Hindlimb muscle (tissue), 1 donor: ENCODE measurements at regions not wholly inside any gene's neighbourhood (a gene's known extent, or its start where the extent isn't known, plus 50 kb on each side); places are given as distances from the start of the nearest gene placed in this dataset.

Source experiments
- DNase-seq: peaks from one replicate; pipeline ENCODE4 v3.0.0-alpha.2; 2013

DNA sequence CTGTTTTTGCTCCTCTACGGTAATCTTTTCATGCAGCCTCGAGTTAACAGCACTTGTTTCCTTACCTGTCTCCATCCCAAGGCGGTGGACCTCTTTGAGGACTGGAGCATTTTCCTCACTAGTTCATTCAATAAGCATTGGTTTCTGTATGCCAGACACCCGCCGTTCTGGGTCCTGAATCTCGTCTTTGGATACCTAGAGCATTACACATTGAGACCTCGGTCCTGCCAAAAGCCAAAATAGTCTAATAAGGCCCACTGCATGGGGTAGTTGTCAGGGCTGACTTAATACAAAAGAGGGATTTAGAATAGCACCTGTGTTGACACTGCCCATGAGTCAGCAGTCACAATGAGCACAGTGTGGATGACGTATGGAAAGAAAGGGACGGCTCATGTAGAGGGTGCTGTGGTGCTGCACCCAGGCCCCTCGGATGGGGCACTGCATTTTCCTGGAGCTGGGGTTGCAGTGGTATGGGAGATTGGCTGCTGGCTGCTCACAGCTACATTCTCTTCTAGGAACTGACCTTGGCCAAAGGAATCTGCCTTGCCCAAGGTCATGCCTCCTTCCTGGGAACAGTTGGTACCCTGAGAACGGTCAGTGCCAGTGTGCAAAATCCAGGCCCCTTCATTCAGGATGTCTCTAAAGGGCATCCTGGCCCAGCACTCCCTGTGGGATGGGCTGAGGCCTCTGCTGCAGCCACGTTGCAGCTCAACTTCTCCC, 126.9 kb upstream of the NCK2 start:
- no peak for DNase-seq

DNA sequence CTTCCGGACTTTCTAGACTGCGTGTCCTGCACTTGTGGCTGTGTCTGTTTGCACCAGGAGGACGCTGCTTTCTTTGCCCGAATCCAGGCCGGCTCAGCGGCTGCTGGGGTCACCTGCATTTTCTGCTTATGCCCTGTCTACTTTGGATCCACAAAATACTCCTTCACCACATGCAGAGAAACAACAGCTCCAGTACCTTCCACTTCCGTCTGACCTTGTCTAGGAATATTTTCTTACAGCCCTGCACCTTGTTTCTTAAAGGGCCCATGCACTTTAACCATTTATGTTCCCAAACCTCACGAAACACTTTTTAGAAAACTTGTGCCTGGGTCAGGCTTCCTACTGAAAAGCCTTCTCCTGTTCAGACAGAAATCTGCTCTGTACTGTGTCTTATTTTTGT, 129.4 kb upstream of the NCK2 start:
- DNase-seq = no peak

DNA sequence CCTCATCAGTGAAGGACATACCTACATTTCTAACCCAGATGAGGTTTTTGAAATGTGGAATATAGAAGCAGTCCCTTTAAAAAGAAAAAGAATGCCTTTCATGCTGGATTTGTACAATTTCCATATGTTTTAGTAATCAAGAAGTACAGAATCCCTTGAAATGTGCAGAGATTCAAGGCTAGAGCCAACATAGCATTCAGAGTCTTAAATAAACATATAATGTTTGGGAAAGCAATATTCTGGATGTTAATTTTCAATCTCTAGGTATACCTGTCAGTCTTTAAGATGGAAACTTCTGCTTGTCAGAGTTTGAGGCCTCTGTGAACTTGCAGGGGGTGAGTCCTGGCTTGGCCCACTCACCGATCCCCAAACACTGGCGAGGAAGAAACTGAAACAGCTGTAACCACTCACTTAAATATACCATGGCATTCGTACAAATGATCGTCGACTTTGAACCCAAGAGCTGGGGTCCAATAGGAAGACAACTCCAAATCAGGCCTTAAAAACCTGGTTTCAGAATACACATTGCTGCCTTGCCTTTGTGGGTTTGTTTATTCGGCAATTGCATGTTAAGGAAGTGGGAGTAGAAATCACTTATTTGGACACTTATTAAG, 132.8 kb upstream of the NCK2 start:
- peak; percentile 56 for DNase-seq

DNA sequence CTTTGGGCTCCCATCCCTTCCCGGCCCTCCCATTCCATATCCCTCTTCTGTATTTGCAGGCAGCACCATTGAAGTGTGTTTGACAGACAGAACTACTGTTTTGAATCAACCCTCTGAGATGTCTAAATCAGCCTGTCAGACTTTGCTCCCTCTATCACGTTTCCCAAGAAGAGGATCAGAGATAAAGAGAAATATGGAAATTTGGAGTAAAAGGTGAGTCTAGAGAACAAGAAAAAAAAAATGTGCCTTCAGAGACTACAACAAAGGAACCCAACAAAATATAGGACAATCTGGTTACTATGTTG, 133.4 kb upstream of the NCK2 start:
- DNase-seq = no peak

DNA sequence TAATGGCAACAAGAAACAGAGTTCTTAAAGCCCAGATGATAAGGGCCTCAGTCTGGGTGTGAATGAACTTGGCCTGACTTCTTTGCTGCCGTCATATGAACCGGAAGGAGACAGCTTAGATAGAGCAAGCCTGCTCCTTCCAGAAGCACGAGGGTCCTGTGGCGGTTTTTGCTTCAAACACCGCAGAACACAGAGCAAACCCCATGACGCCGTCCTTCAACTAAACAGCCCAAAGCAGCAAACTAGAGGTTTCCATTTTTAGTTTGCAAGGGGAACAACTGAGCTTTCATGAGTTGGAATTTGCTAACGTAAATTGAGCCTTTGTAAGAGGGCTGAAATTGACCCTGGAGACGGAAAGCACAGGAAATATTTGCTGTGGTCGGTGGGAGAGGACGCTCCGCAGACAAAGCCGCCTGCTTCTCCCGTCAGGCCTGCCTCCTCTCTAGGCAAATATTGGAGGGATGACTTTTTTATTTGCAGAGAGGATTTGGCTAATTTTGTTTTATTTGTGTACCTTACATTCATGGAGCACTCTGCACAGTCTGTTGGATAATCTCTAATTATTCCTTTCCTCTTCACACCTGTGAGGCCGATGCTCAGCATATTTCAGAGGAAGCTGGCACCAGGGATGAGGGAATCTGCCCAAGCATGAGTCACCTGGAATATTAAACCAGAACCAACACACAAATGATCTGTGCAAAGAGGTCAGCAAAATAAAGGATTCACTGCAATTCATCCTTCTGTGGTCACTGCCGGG, 134.0 kb upstream of the NCK2 start:
- no peak for DNase-seq

DNA sequence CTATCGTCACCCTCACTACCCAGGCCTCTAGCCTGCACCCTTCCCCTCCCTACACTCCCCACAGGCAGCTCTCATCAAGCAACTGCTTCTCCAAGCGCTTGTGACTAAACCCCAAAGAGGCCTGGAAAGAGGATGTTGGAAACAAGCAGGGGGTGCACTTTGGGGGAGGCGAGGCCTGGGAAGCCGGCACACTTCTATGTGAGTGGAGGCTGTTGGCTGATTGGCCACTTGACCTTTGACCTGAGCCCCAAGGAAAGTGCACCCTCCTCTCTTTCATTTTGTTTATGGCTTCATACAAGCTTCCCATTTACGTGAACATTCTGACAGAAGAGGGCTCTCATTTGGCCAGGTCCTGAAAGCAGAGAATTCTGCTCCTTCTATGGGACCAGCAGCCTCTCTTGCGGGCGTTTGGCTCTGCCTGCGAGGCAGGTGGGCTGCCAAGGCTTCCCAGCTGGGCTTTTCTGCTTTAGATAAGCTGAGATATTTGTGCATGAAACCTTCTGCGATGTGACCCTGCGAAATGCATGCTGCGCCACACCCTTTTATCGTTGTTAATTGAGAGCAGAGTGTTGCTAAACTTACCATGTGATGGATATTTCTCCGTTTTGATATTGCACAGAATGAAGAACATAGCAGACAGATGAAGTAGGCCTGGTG, 134.8 kb upstream of the NCK2 start:
- no peak for DNase-seq

DNA sequence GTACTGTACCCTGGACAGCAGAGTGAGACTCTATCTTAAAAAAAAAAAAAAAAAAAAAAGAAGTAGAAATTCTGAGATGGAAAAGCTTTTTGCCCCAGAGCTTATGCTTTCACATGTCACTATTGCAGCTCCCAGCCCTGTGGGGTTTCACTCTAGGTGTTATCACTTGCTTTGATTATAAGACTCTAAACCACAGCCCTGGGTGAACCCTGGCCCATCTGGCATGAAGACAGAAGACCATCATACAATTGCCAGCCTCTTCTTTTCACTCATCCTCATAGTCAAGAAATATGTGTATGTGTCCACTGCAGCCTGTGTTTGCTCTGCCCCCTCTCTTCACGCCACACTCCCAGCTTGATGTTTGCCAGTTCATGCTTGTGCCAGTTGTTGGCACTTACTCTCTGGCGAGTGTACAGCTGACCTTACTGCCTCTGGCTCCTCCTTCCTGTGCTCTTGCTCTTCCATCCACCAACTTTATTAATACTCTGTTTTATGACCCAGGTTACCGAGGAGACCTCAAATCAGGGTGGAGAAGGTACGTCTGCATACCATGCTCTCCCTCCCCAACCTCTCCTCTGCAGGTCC, 136.7 kb upstream of the NCK2 start:
- DNase-seq = no peak

DNA sequence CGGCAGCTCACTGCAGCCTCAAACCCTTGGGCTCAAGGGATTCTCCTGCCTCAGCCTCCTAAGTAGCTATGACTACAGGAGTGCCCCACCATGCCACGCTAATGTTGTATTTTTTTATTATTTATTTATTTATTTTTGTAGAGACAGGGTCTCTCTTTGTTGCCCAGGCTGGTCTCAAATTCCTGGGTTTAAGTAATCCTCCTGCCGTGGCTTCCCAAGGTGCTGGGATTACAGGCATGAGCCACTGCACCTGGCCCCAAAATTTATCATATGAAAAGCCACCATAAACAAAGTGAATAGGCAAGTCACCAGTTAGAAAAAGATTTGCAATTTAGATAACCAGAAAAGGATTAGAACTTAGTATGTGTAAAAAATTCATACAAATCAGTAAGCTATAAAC, 138.6 kb upstream of the NCK2 start:
- DNase-seq = no peak

DNA sequence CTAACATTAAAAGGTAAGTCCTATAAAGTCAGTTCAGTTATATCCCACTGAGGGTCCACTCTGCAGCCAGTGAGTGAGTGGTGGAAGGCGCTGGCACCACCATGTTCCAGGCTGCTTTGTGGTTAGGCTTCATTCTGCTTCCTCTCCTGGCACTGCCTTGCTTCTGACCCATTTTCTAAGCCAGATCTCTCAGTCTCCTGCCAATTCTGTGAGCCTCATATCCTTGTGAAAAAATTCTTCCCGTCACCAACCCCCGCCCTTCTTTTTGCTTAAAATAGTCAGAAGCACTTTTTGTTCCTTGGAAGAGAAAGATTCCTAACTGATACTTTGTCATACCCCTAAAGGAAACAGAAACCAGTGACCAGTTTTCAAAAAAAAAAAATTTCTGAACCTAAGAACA, 139.8 kb upstream of the NCK2 start:
- DNase-seq = no peak

DNA sequence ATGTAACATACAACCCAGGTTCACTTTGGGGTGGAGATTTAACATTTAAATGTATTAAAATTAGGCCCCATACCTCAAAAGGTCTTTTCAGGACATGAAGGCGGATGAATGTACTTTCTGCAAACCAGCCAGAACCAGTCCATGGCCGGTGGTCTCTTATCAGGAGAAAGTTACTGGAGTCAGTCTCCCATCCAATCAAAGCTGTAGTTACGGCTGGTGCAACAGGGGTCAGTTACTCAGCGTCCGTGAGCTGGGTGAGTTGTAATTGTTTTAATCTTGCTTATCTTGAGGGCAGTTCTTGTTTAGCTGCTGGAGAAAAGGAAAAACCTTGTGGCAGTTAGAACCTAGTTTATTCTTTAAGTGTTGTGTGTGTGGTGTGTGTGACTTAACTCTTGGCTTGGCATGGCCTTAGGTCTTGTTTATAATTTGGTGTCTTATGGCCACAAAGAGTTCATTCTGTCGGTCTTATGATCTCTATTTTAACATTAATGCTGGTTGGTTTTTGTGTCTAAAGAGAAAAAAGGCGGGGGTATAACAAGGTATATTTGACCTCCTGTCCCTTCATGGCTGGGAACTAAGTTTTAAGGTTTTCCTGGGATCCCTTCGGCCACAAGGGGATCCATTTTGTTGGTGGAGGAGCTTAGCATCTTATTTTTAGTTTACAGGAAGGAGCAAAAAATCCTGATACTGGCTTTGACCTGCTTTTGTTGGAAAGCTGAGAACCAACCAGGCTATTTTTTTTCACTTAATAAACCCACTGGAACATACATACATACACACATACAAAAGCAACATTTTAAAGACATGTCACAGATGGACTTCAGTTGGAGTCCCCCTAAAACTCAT, 143.5 kb upstream of the NCK2 start:
- DNase-seq = no peak

DNA sequence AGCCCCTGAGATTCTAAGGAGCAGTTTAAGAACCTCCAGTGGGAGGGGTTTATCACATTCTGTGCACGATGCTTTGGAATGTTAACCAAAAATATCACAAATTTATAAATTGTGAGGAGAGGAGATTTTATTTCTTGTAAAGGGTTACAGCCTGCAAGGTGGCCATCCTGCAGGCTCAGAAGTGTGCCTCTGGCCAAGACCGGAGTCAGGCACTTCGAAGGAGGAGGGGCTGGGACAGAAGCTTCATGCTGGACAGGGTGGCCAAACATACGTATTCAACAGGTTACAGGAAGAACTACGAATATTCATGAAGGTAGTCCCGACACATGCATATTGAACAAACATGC, 144.1 kb upstream of the NCK2 start:
- no peak for DNase-seq

DNA sequence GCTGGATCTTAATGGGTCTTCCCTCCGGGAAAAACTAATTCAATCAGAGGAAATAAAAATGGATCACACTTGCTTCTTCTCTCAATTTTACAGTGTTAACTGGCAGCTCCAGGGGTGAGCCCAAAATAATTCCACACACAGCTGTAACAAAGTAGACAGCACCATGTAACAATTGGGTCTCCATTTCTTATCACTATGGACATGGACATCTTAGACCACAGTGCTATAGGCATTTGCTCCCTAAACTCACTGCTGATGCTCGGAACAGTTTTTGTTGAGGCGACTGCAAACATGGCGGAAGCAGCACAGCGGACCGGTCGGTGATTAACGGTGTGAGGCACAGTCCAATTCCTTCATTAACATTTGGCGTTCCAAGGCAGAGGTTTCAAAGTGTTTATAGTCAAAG, 144.7 kb upstream of the NCK2 start:
- no peak for DNase-seq

DNA sequence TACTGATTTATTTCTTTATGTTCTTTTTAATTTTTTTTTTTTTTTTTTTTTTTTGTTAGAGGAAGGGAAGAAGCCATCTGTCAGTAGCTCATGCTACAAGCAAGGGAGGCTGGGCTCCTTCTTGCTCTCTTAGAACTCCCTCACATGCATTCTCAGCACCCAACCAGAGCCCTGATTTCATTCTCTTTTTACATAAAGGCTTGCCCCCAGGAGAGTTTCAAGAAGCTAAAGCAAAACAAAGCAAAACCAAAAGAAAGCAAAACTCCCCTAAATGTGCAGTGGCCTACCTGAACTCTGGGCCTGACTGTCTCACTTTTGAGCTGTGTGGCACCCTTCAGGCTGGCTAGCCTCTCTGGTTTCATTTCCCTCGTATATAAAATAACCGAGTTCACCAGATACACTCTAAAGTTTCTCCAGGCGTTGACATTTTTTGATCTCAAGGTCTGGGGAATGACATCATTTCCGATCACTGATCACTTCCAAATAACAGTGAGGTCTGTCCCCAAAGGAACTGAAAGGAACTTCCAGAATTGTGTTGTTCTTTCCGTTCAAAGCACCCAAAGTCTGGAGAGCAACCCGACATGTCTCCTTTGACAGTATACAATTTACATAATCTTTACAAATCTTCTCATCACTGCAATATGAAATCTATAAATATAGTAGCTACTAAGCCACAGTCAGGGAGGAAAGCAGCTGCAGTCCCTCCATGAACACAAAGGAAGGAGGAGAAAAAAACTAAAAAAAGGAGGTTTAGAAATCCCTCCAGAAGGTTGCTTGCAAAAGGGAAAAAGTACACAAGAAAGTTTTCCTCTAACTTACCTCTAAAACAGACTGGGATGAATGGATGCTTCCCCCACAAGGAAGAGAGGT, 145.6 kb upstream of the NCK2 start:
- no peak for DNase-seq

DNA sequence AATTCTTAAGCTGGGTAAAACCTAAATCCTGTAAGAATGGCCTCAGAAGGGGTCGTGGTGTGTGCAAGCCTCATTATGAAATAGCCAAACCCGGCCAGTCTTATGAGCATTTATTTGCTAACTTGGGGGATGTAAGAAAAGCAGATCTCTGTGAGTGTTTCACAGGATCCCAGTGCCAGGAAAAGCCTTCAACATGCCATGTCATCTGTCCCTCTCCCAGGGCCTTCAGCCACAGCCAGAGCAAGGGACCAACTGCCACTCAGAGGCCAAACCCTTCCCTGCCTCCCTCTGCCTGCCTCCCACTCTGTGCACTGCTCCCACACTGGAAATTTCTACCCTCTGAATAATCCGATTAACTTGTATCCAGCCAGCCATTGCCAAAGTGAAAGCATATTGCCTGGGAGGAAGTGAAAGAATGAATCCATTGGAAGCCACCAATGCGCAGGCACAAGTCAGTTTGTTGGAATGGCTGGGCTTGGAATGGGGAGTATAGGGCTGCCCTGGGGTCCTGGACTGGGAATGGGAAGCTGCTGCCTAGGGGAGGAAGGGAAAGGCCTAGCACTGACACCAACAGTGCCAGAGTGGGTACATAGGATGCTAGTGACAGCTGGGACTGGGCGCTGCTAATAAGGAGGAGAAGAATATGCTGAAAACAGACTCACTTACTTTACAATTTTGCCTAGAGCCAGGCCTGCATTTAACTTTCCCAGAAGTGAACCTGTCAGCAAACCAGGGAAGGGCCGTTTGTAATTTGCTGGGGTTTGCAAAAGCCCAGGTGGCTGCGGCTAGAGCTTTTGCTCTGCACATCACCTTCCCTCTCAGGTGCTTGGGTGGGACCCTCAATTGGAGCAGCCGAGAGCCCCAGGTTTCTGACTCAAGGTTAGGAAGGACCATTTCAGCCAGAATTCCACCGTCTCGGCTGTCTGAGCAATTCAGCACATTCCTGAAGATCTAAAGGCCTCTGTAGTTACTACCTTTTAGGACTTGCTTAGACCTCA, 146.6 kb upstream of the NCK2 start:
- no peak for DNase-seq

DNA sequence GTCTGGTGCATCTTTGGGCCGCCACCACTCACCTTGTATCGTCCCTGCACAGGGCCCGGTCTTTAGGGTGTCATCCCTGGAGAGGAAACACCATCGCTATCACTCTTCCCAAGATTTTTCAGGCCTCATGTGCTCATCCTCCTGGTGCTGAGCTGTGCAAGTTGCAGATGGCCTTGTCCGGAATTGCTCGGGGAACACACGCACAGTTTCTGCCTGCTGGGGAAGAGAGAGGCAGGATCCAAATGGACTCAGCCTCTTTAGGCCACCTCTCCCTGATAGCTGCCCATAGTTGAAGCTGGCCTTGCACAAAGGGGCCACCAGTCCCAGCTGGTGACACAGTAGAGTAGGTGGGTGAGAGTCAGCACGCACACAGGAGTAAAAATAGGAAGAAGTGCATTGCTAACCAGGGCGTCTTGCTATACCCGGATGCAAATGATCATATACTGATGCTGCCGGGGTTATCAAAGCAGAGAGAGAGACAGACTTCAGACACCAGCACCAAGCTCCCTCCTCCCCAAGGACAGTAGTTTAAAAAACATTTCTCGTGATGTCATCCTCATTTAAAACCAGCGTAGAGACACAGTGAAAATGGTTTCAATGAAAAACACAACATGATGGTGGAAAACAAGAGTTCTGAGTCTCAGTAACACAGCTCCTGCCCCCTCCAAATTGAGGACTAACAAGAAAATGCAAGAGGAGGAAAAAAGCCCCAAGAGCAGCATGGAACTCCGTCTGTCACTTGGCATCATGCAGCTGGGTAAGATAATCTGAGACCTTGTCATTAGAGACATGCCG, 147.5 kb upstream of the NCK2 start:
- DNase-seq = no peak

DNA sequence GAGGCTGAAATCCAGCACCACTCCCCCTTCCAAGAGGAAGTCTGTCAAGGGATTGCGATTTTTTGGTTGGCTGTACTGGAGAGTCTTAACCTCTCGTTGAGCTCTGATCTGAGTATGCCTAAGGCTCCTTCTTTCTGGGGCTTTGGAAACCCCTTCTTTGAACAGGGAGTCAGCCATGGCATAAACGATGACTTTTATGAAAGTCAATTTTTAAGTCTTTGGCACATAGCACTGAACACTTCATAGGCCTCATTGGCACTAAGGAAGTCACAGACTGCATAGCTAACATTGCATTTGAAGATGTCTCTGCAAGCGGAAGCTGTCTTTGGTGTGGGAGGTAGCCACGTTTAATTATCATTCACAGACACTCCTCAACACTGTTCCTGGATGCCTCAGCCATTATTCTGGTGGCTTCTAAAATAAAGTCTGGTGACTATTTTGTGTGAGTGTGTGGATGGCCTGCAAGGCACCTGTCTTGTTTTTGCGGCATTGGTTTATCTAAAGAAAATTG, 148.2 kb upstream of the NCK2 start:
- no peak for DNase-seq

DNA sequence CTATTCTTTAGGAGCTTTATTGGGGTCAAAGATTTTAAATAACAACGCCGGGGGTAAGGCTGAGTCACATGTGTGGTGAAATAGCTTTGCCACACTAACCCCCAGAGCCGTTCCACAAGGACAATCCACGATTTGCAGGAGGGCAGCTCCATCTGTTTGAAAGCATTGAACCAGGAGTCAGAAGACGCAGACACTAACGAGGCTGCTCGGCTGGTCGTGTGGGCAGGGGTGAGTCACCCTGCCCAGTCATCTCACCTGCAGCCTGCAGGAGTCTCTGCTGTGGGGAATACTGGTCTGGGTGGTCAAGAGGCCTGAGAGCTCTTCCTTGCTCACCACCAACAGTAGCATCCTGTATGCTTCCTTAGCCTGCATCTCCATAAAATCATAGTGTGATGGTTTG, 149.2 kb upstream of the NCK2 start:
- DNase-seq = no peak

DNA sequence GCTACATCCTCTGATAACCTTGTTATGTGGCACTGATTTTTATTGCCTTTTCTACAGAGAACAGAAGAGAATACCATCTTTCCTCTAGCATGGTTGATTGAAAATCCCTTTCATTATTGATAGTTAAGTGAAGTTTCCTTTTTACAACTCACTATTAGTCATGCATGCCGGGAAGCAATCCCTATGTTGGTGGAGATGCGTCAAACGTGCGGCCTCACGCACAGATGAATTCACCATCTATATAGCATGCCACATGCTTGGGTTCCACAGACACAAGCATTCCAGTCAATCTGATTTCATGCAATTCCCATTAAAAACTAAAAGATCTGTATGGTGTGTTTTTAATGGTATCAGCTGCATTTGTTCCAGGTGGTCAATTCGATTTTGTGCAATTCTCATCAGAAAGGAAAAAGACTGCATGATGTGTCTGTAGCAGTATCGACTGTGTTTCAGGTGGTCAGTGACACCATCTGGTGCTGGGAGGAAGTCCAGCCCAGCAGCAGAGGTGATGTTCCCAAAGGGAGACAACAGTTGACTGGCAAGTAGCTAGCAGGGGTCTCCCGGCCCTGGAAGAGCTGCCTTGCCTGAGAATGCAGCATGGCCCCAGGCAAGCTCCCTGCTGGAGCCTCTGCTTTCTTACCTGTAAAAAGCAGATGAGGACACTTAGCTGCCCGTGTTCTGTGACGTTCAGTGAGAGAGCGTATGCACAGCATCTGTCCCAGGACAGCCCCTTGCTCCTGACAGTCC, 151.3 kb upstream of the NCK2 start:
- no peak for DNase-seq
